ENCODE measurements at regions not wholly inside any gene's neighbourhood (a gene's known extent, or its start where the extent isn't known, plus 50 kb on each side); places are given as distances from the start of the nearest gene placed in this dataset.

GRCh38 chr7:124366118-124366517, 333.3 kb upstream of the TMEM229A start:
- no peak for TF ChIP-seq CTCF (IDR thresholded peaks at IDR 0.05)
- no peak for TF ChIP-seq POLR2A (IDR thresholded peaks at IDR 0.05)

Measured in lower leg skin (tissue), 3 donors.